ENCODE measurements at regions not wholly inside any gene's neighbourhood (a gene's known extent, or its start where the extent isn't known, plus 50 kb on each side); places are given as distances from the start of the nearest gene placed in this dataset.

- CTCF ChIA-PET, result no interaction called here
- Mint-ChIP-seq H3K36me3 (no peaks in the 10 kb centered on the region), H3K4me3 (no peak overlapping the region), H3K9me3 (no peaks in the 10 kb centered on the region), H3K27ac (no peak overlapping the region), H3K27me3 (peaks cover 21% of the 10 kb centered on the region), H3K4me1 (ENCODE audit: low read depth) (no peaks in the 10 kb centered on the region)
- intact Hi-C loops (cut with micrococcal nuclease), result no loop called here
- DNase-seq, result no peak
- POLR2A ChIA-PET, result no interaction called here
Measured at GRCh38 chr1:38640371-38640770, 219.2 kb downstream of the RRAGC start.

GRCh38 chr1:38628241-38628640 lies 231.3 kb downstream of the RRAGC start:
- no peak overlapping the region for H3K27ac Mint-ChIP-seq
- DNase-seq, result no peak
- peaks cover 17% of the 10 kb centered on the region for H3K27me3 Mint-ChIP-seq
- H3K4me3 Mint-ChIP-seq, result no peak overlapping the region
- intact Hi-C loops (cut with micrococcal nuclease), result no loop called here
- peaks cover 6% of the 10 kb centered on the region for H3K9me3 Mint-ChIP-seq
- CTCF ChIA-PET, result no interaction called here
- no peaks in the 10 kb centered on the region for H3K36me3 Mint-ChIP-seq
- no peaks in the 10 kb centered on the region for H3K4me1 Mint-ChIP-seq (ENCODE audit: low read depth)
- POLR2A ChIA-PET, result no interaction called here

- Mint-ChIP-seq H3K27me3 (peaks cover 5% of the 10 kb centered on the region), H3K27ac (no peak overlapping the region), H3K36me3 (no peaks in the 10 kb centered on the region), H3K4me1 (ENCODE audit: low read depth) (no peaks in the 10 kb centered on the region), H3K4me3 (no peak overlapping the region), H3K9me3 (peaks cover 6% of the 10 kb centered on the region)
- intact Hi-C loops (cut with micrococcal nuclease), result no loop called here
- no peak for DNase-seq
- ChIA-PET CTCF (no interaction called here), POLR2A (no interaction called here)
Measured at GRCh38 chr1:38625939-38626338, 233.6 kb downstream of the RRAGC start.

- H3K4me3 Mint-ChIP-seq, result no peak overlapping the region
- no peak for DNase-seq
- H3K27me3 Mint-ChIP-seq, result no peaks in the 10 kb centered on the region
- no peaks in the 10 kb centered on the region for H3K4me1 Mint-ChIP-seq (ENCODE audit: low read depth)
- no peaks in the 10 kb centered on the region for H3K9me3 Mint-ChIP-seq
- intact Hi-C loops (cut with micrococcal nuclease), result no loop called here
- POLR2A ChIA-PET, result no interaction called here
- CTCF ChIA-PET, result no interaction called here
- no peak overlapping the region for H3K27ac Mint-ChIP-seq
- no peaks in the 10 kb centered on the region for H3K36me3 Mint-ChIP-seq
Measured at GRCh38 chr1:38624336-38625039, 235.1 kb downstream of the RRAGC start.

GRCh38 chr1:38623529-38623928 lies 236.0 kb downstream of the RRAGC start:
- ChIA-PET POLR2A (no interaction called here), CTCF (no interaction called here)
- no peak overlapping the region for H3K4me3 Mint-ChIP-seq
- no peak overlapping the region for H3K27ac Mint-ChIP-seq
- no peak for DNase-seq
- H3K9me3 Mint-ChIP-seq, result no peaks in the 10 kb centered on the region
- intact Hi-C loops (cut with micrococcal nuclease), result no loop called here
- H3K36me3 Mint-ChIP-seq, result no peaks in the 10 kb centered on the region
- H3K4me1 Mint-ChIP-seq (ENCODE audit: low read depth), result no peaks in the 10 kb centered on the region
- no peaks in the 10 kb centered on the region for H3K27me3 Mint-ChIP-seq

GRCh38 chr1:38622197-38622596 lies 237.4 kb downstream of the RRAGC start:
- intact Hi-C loops (cut with micrococcal nuclease), result no loop called here
- Mint-ChIP-seq H3K4me1 (ENCODE audit: low read depth) (no peaks in the 10 kb centered on the region), H3K36me3 (no peaks in the 10 kb centered on the region), H3K27ac (no peak overlapping the region), H3K27me3 (peaks cover 3% of the 10 kb centered on the region), H3K4me3 (no peak overlapping the region), H3K9me3 (no peaks in the 10 kb centered on the region)
- POLR2A ChIA-PET, result no interaction called here
- CTCF ChIA-PET, result no interaction called here
- no peak for DNase-seq

- no peaks in the 10 kb centered on the region for H3K36me3 Mint-ChIP-seq
- H3K27ac Mint-ChIP-seq, result no peak overlapping the region
- ChIA-PET POLR2A (no interaction called here), CTCF (no interaction called here)
- no peak overlapping the region for H3K4me3 Mint-ChIP-seq
- no peaks in the 10 kb centered on the region for H3K4me1 Mint-ChIP-seq (ENCODE audit: low read depth)
- intact Hi-C loops (cut with micrococcal nuclease), result loop anchor here (10.0 kb wide), 1 partner anchor 198 kb away; no protein-coding TSS in a partner anchor
- H3K27me3 Mint-ChIP-seq, result peaks cover 13% of the 10 kb centered on the region
- DNase-seq, result no peak
- peaks cover 6% of the 10 kb centered on the region for H3K9me3 Mint-ChIP-seq
Measured at GRCh38 chr1:38616846-38617245, 242.7 kb downstream of the RRAGC start.

GRCh38 chr1:38615680-38616079 lies 243.9 kb downstream of the RRAGC start:
- peaks cover 13% of the 10 kb centered on the region for H3K27me3 Mint-ChIP-seq
- no peaks in the 10 kb centered on the region for H3K4me1 Mint-ChIP-seq (ENCODE audit: low read depth)
- no peak overlapping the region for H3K27ac Mint-ChIP-seq
- no peaks in the 10 kb centered on the region for H3K36me3 Mint-ChIP-seq
- POLR2A ChIA-PET, result no interaction called here
- intact Hi-C loops (cut with micrococcal nuclease), result loop anchor here (10.0 kb wide), 1 partner anchor 199 kb away; no protein-coding TSS in a partner anchor
- no peak for DNase-seq
- CTCF ChIA-PET, result interaction anchor here (1.0 kb wide), 1 partner anchor 25 kb away, joined by 3 read pairs; no protein-coding TSS in a partner anchor
- peaks cover 6% of the 10 kb centered on the region for H3K9me3 Mint-ChIP-seq
- H3K4me3 Mint-ChIP-seq, result no peak overlapping the region

- peaks cover 6% of the 10 kb centered on the region for H3K9me3 Mint-ChIP-seq
- ChIA-PET CTCF (no interaction called here), POLR2A (no interaction called here)
- H3K4me3 Mint-ChIP-seq, result no peak overlapping the region
- no peak for DNase-seq
- intact Hi-C loops (cut with micrococcal nuclease), result loop anchor here (10.0 kb wide), 1 partner anchor 200 kb away; no protein-coding TSS in a partner anchor
- H3K27ac Mint-ChIP-seq, result no peak overlapping the region
- H3K4me1 Mint-ChIP-seq (ENCODE audit: low read depth), result no peaks in the 10 kb centered on the region
- peaks cover 13% of the 10 kb centered on the region for H3K27me3 Mint-ChIP-seq
- no peaks in the 10 kb centered on the region for H3K36me3 Mint-ChIP-seq
Measured at GRCh38 chr1:38614861-38615260, 244.7 kb downstream of the RRAGC start.

- ChIA-PET CTCF (no interaction called here), POLR2A (no interaction called here)
- no peaks in the 10 kb centered on the region for H3K4me1 Mint-ChIP-seq (ENCODE audit: low read depth)
- intact Hi-C loops (cut with micrococcal nuclease), result loop anchor here (10.0 kb wide), 1 partner anchor 201 kb away; no protein-coding TSS in a partner anchor
- DNase-seq, result no peak
- peaks cover 6% of the 10 kb centered on the region for H3K9me3 Mint-ChIP-seq
- no peaks in the 10 kb centered on the region for H3K36me3 Mint-ChIP-seq
- no peak overlapping the region for H3K27ac Mint-ChIP-seq
- H3K4me3 Mint-ChIP-seq, result no peak overlapping the region
- peaks cover 17% of the 10 kb centered on the region for H3K27me3 Mint-ChIP-seq
Measured at GRCh38 chr1:38613996-38614395, 245.6 kb downstream of the RRAGC start.

GRCh38 chr1:38612951-38613350 lies 246.6 kb downstream of the RRAGC start:
- ChIA-PET CTCF (no interaction called here), POLR2A (no interaction called here)
- H3K4me1 Mint-ChIP-seq (ENCODE audit: low read depth), result no peaks in the 10 kb centered on the region
- peaks cover 6% of the 10 kb centered on the region for H3K9me3 Mint-ChIP-seq
- peaks cover 18% of the 10 kb centered on the region for H3K27me3 Mint-ChIP-seq
- no peaks in the 10 kb centered on the region for H3K36me3 Mint-ChIP-seq
- H3K27ac Mint-ChIP-seq, result no peak overlapping the region
- DNase-seq, result no peak
- intact Hi-C loops (cut with micrococcal nuclease), result loop anchor here (10.0 kb wide), 1 partner anchor 202 kb away; no protein-coding TSS in a partner anchor
- H3K4me3 Mint-ChIP-seq, result no peak overlapping the region

- POLR2A ChIA-PET, result no interaction called here
Measured at GRCh38 chr1:38611664-38612211, 247.8 kb downstream of the RRAGC start.

More at GRCh38 chr1:38611664-38612211, 247.8 kb downstream of the RRAGC start:
- no peaks in the 10 kb centered on the region for H3K4me1 Mint-ChIP-seq (ENCODE audit: low read depth)
- intact Hi-C loops (cut with micrococcal nuclease), result loop anchor here (10.0 kb wide), 1 partner anchor 203 kb away; no protein-coding TSS in a partner anchor
- H3K27ac Mint-ChIP-seq, result no peak overlapping the region
- H3K27me3 Mint-ChIP-seq, result peaks cover 16% of the 10 kb centered on the region
- CTCF ChIA-PET, result no interaction called here
- no peak for DNase-seq
- H3K36me3 Mint-ChIP-seq, result no peaks in the 10 kb centered on the region
- H3K4me3 Mint-ChIP-seq, result no peak overlapping the region
- H3K9me3 Mint-ChIP-seq, result peaks cover 6% of the 10 kb centered on the region

Data from activated CD4-positive, alpha-beta memory T cell treated with anti-CD3 and anti-CD28 coated beads for 36 hours (primary cell).